KMS-11 (cell line): ENCODE measurements at regions not wholly inside any gene's neighbourhood (a gene's known extent, or its start where the extent isn't known, plus 50 kb on each side); places are given as distances from the start of the nearest gene placed in this dataset.

ENCODE experiments used
- H2AFZ ChIP-seq: fragments of 200-600 bp; sonication (generic); 2 replicates; pipeline ENCODE4 v1.6.1; 2016; ENCODE audit warnings: antibody characterized with exemption, mixed run types, low read depth
- H3K27ac ChIP-seq: fragments of 200-600 bp; sonication (generic); 2 replicates; pipeline ENCODE4 v1.6.1; 2016; ENCODE audit warnings: mild to moderate bottlenecking, mixed run types
- H3K27me3 ChIP-seq: fragments of 200-600 bp; sonication (generic); 2 replicates; pipeline ENCODE4 v1.6.1; 2017; ENCODE audit warnings: mild to moderate bottlenecking, low read depth, mixed run types, moderate library complexity; ENCODE audit not compliant: insufficient read depth
- H3K36me3 ChIP-seq: fragments of 200-600 bp; sonication (generic); 2 replicates; pipeline ENCODE4 v1.6.1; 2017; ENCODE audit warnings: mild to moderate bottlenecking, mixed run types; ENCODE audit not compliant: insufficient read depth
- H3K4me1 ChIP-seq: fragments of 200-600 bp; sonication (generic); 2 replicates; pipeline ENCODE4 v1.6.1; 2016; ENCODE audit warnings: mild to moderate bottlenecking, low read depth, mixed run types; ENCODE audit not compliant: poor library complexity, severe bottlenecking
- H3K4me2 ChIP-seq: fragments of 200-600 bp; sonication (generic); 2 replicates; pipeline ENCODE4 v1.7.0; 2016; ENCODE audit warnings: mild to moderate bottlenecking, mixed run types
- H3K4me3 ChIP-seq: fragments of 200-600 bp; sonication (generic); IDR thresholded peaks from 2 replicates; pipeline ENCODE4 v1.6.1; 2017; ENCODE audit warnings: low read depth, low read length, mixed read lengths; ENCODE audit not compliant: insufficient read depth
- H3K79me2 ChIP-seq: fragments of 200-600 bp; sonication (generic); 2 replicates; pipeline ENCODE4 v1.6.1; 2016; ENCODE audit warnings: low read depth, mixed run types; ENCODE audit not compliant: insufficient read depth
- H3K9ac ChIP-seq: fragments of 200-600 bp; sonication (generic); 2 replicates; pipeline ENCODE4 v1.6.1; 2016; ENCODE audit warnings: mild to moderate bottlenecking, mixed run types
- H4K20me1 ChIP-seq: fragments of 200-600 bp; sonication (generic); 2 replicates; pipeline ENCODE4 v1.6.1; 2016; ENCODE audit warnings: mild to moderate bottlenecking, mixed run types; ENCODE audit not compliant: insufficient read depth
- CTCF ChIP-seq: fragments of 200-600 bp; sonication (generic); conservative IDR thresholded peaks from 2 replicates; pipeline ENCODE4 v1.6.1; 2017; ENCODE audit warnings: low read depth, mild to moderate bottlenecking, antibody characterized with exemption, low read length, moderate library complexity, mixed read lengths

GRCh38 chr6:132128424-132128823 is 177.3 kb upstream of the CCN2 start:
- H3K4me1 ChIP-seq: no peaks in the 10 kb centered on the region
- no peaks in the 10 kb centered on the region for H3K27me3 ChIP-seq
- no peak for TF ChIP-seq CTCF

GRCh38 chr6:132126150-132126549 is 175.0 kb upstream of the CCN2 start:
- Histone ChIP-seq H3K27ac (no peak overlapping the region), H2AFZ (no peak overlapping the region), H3K4me2 (no peak overlapping the region), H3K79me2 (no peaks in the 10 kb centered on the region), H3K4me3 (no peak overlapping the region), H3K4me1 (no peaks in the 10 kb centered on the region), H3K27me3 (no peaks in the 10 kb centered on the region), H3K9ac (no peak overlapping the region), H4K20me1 (no peaks in the 10 kb centered on the region), H3K36me3 (no peaks in the 10 kb centered on the region; the same call in 1 of the 2 replicates)
- no peak for TF ChIP-seq CTCF

More at GRCh38 chr6:132128424-132128823, 177.3 kb upstream of the CCN2 start:
- Histone ChIP-seq H3K79me2 (no peaks in the 10 kb centered on the region), H3K4me2 (no peak overlapping the region), H3K4me3 (no peak overlapping the region), H3K27ac (no peak overlapping the region), H4K20me1 (no peaks in the 10 kb centered on the region), H3K9ac (no peak overlapping the region), H2AFZ (no peak overlapping the region), H3K36me3 (no peaks in the 10 kb centered on the region; the same call in 1 of the 2 replicates)

GRCh38 chr6:132122871-132123270 is 171.7 kb upstream of the CCN2 start:
- Histone ChIP-seq H4K20me1 (no peaks in the 10 kb centered on the region), H3K9ac (no peak overlapping the region), H3K4me1 (no peaks in the 10 kb centered on the region), H3K4me3 (no peak overlapping the region), H3K27me3 (no peaks in the 10 kb centered on the region), H3K27ac (no peak overlapping the region), H2AFZ (no peak overlapping the region), H3K36me3 (no peaks in the 10 kb centered on the region; the same call in 1 of the 2 replicates), H3K4me2 (no peak overlapping the region), H3K79me2 (no peaks in the 10 kb centered on the region)
- TF ChIP-seq CTCF: no peak

- Histone ChIP-seq H3K9ac (no peak overlapping the region), H4K20me1 (no peaks in the 10 kb centered on the region), H3K4me2 (no peak overlapping the region), H2AFZ (no peak overlapping the region), H3K27me3 (no peaks in the 10 kb centered on the region), H3K4me3 (no peak overlapping the region), H3K27ac (no peak overlapping the region), H3K79me2 (no peaks in the 10 kb centered on the region), H3K4me1 (no peaks in the 10 kb centered on the region), H3K36me3 (no peaks in the 10 kb centered on the region; the same call in 1 of the 2 replicates)
- TF ChIP-seq CTCF: no peak
These were observed 171.0 kb upstream of the CCN2 start for GRCh38 chr6:132122176-132122575.
